Endothelial cell of umbilical vein (primary cell): ENCODE measurements at regions not wholly inside any gene's neighbourhood (a gene's known extent, or its start where the extent isn't known, plus 50 kb on each side); places are given as distances from the start of the nearest gene placed in this dataset.

Source experiments
- BruUV-seq: library from RNA; stranded (reverse); fragments of 400-500 nt; replicated peaks from 2 replicates; lab custom pipeline; 2021; lab: Mats Ljungman, UMichigan
- CTCF ChIA-PET: fragments of 300-600, 350-600 bp; sonication (Branson Sonifier 250); formaldehyde crosslinking; loops from one replicate; lab custom pipeline; 2021; ENCODE audit warnings: antibody characterized with exemption, inconsistent platforms; lab: Charles Lee
- POLR2A ChIA-PET: fragments of 300-600, 350-600 bp; sonication (Branson Sonifier 250); formaldehyde crosslinking; loops from one replicate; lab custom pipeline; 2021; ENCODE audit warnings: antibody characterized with exemption, inconsistent platforms; lab: Charles Lee
- DNase-seq: peaks from one replicate; pipeline ENCODE4 v3.0.0-alpha.2; 2011; ENCODE audit warnings: low read depth, low spot score
- FAIRE-seq: peaks from 2 replicates; lab custom pipeline; 2011; peaks lifted over from hg19 to GRCh38; lab: Jason Lieb, UNC
- H2AFZ ChIP-seq: 2 replicates; pipeline ENCODE4 v1.6.0; 2012; ENCODE audit warnings: low read depth, low read length, control low read depth, inconsistent platforms
- H3K27ac ChIP-seq: 2 replicates; pipeline ENCODE4 v1.5.1; 2011; ENCODE audit warnings: low read depth, mild to moderate bottlenecking, control low read depth, low read length, moderate library complexity; ENCODE audit not compliant: insufficient read depth
- H3K27me3 ChIP-seq, 2 experiments: 2 replicates each; pipeline versions ENCODE4 v1.6.0 to v1.6.1; 2011; ENCODE audit warnings: low read length in 2 of 2, mixed read lengths in 1 of 2; ENCODE audit not compliant: control insufficient read depth in 2 of 2, insufficient read depth in 2 of 2
- H3K36me3 ChIP-seq, 2 experiments: 2 replicates in 1 of 2; 3 replicates in 1 of 2; pipeline ENCODE4 v1.5.1; 2011; ENCODE audit warnings: low read length in 2 of 2, mild to moderate bottlenecking in 1 of 2, moderate library complexity in 1 of 2; ENCODE audit not compliant: control insufficient read depth in 2 of 2, insufficient read depth in 2 of 2; ENCODE audit errors: extremely low read depth in 1 of 2
- H3K4me1 ChIP-seq: 3 replicates; pipeline ENCODE4 v1.5.1; 2011; ENCODE audit warnings: mild to moderate bottlenecking, low read length; ENCODE audit not compliant: control insufficient read depth, insufficient read depth; ENCODE audit errors: extremely low read depth
- H3K4me2 ChIP-seq: 2 replicates; pipeline ENCODE4 v1.6.1; 2011; ENCODE audit warnings: low read length, control low read depth, mixed read lengths; ENCODE audit not compliant: insufficient read depth
- H3K4me3 ChIP-seq, 3 experiments: fragments of 200-600 bp in 1 of 3; sonication (generic), shearing (Covaris generic) in 1 of 3; replicated peaks in 1 of 3; 2 replicates each; pipeline ENCODE4 v1.5.1; 2011 to 2016; ENCODE audit warnings: control low read depth in 3 of 3, low read length in 3 of 3, mild to moderate bottlenecking in 2 of 3, inconsistent platforms in 1 of 3, low read depth in 1 of 3, moderate library complexity in 1 of 3; ENCODE audit not compliant: insufficient read depth in 1 of 3
- H3K79me2 ChIP-seq: 2 replicates; pipeline ENCODE4 v1.6.0; 2012; ENCODE audit warnings: low read length, inconsistent platforms; ENCODE audit not compliant: control insufficient read depth, insufficient read depth
- H3K9ac ChIP-seq: replicated peaks from 2 replicates; pipeline ENCODE3; 2011; ENCODE audit warnings: low read length, control low read depth; ENCODE audit not compliant: insufficient read depth; ENCODE audit errors: extremely low read depth
- H3K9me1 ChIP-seq: replicated peaks from 3 replicates; pipeline ENCODE4 v1.6.0; 2011; ENCODE audit warnings: mild to moderate bottlenecking, low read length; ENCODE audit not compliant: control insufficient read depth, insufficient read depth; ENCODE audit errors: extremely low read depth
- H3K9me3 ChIP-seq: replicated peaks from 2 replicates; pipeline ENCODE4 v1.5.1; 2012; ENCODE audit warnings: low read length, inconsistent platforms; ENCODE audit not compliant: control insufficient read depth, insufficient read depth
- H4K20me1 ChIP-seq: replicated peaks from 2 replicates; pipeline ENCODE3; 2011; ENCODE audit warnings: mild to moderate bottlenecking, low read length; ENCODE audit not compliant: control insufficient read depth, insufficient read depth; ENCODE audit errors: extremely low read depth
- MAX ChIP-seq: IDR thresholded peaks from 2 replicates; pipeline ENCODE4 v1.6.1; 2011; ENCODE audit not compliant: insufficient read depth, insufficient read length
- POLR2A ChIP-seq: IDR thresholded peaks from 2 replicates; pipeline ENCODE4 v1.6.1; 2012; ENCODE audit warnings: low read depth, mild to moderate bottlenecking, control low read depth, low read length
- dilution Hi-C: fragments of 300-500 bp; cut with MboI; formaldehyde crosslinking; loops from one replicate; pipeline ENCODE4 v1.15.0; 2019; ENCODE audit warnings: low sequenced_read_pairs; ENCODE audit not compliant: extremely low pct_ligation_motif_present
- intact Hi-C: fragments of 100-400 bp; cut with micrococcal nuclease; formaldehyde crosslinking; loops from one replicate; pipeline ENCODE4 v1.10.0; 2022

- H3K27ac ChIP-seq: no peak overlapping the region
- dilution Hi-C loops: no loop called here
- H4K20me1 ChIP-seq: no peaks in the 10 kb centered on the region
- no peak overlapping the region for H3K4me3 ChIP-seq
- no peak overlapping the region for H2AFZ ChIP-seq
- no peak overlapping the region for H3K9ac ChIP-seq
- no TSS peak for BruUV-seq
- H3K36me3 ChIP-seq: no peaks in the 10 kb centered on the region
- H3K4me1 ChIP-seq: peaks cover 4% of the 10 kb centered on the region
- no peak overlapping the region for H3K4me2 ChIP-seq
- FAIRE-seq (no peak), DNase-seq (no peak)
- ChIA-PET POLR2A (no interaction called here), CTCF (interaction anchor here (1.1 kb wide), 1 partner anchor 183 kb away, joined by 3 read pairs; no protein-coding TSS in a partner anchor)
- no peaks in the 10 kb centered on the region for H3K79me2 ChIP-seq
- no peak for TF ChIP-seq POLR2A
- peaks cover 2 to 3% of the 10 kb centered on the region in 2 experiments for H3K27me3 ChIP-seq
- H3K9me3 ChIP-seq: no peaks in the 10 kb centered on the region
- intact Hi-C loops: no loop called here
- H3K9me1 ChIP-seq: no peaks in the 10 kb centered on the region
These were observed 177.2 kb downstream of the POLR2M start for GRCh38 chr15:57883701-57884100.

- dilution Hi-C loops (no loop called here), intact Hi-C loops (no loop called here)
- Histone ChIP-seq H3K4me3 (no peak overlapping the region), H3K4me2 (no peak overlapping the region), H3K9me1 (no peaks in the 10 kb centered on the region), H4K20me1 (no peaks in the 10 kb centered on the region), H3K79me2 (no peaks in the 10 kb centered on the region), H3K36me3 (no peaks in the 10 kb centered on the region), H2AFZ (no peak overlapping the region), H3K4me1 (no peaks in the 10 kb centered on the region), H3K27ac (no peak overlapping the region), H3K27me3 (peaks cover 2 to 3% of the 10 kb centered on the region in 2 experiments), H3K9me3 (no peaks in the 10 kb centered on the region), H3K9ac (no peak overlapping the region)
- BruUV-seq: no TSS peak
- ChIA-PET POLR2A (no interaction called here), CTCF (no interaction called here)
- FAIRE-seq: no peak
- no peak for TF ChIP-seq MAX
- no peak for DNase-seq
These were observed 178.4 kb downstream of the POLR2M start for GRCh38 chr15:57884936-57885335.
